ENCODE measurements at regions not wholly inside any gene's neighbourhood (a gene's known extent, or its start where the extent isn't known, plus 50 kb on each side); places are given as distances from the start of the nearest gene placed in this dataset.
"Not testable (repeated sequence)": the region's sequence is repeated elsewhere in the genome, so short reads cannot be mapped to it uniquely, and the experiment has no call there.

GRCh38 chr15:98085003-98085639 is 124.6 kb downstream of the ARRDC4 start:
- ChIA-PET CTCF (no interaction called here), POLR2A (no interaction called here)
- H3K4me3 Mint-ChIP-seq = no peak overlapping the region

DNA sequence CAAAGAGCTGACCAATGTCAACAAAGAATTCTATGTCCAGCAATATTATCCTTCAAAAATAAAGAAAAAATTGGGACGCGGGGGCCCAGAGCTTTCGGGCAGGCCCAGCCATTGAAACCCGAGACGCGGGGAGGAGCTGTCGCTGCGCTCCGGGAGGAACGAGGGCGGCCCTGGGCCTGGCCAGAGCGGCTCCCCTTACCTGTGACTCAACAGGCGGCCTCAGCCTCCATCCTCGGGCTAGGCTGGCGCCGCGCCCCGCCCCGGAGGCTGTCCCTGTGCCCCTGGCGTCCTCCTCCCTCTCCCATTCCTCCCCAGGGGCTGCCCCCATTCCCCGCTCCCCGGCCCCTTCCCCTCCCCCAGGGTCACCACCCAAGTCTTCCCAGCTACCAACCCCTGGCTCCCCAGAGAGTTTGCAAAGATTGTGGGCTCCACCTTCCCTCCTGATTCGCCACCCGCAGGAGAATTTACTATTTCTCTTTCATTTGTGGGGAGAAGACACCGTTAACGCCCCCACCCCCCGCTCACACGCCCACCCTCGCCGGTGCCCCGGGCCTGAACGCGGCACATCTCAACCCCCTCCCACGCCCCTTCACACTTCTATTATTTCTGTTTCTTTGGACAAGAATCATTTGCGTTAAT is 127.9 kb downstream of the ARRDC4 start:
- Mint-ChIP-seq H3K9me3 (peaks cover 17% of the 10 kb centered on the region), H3K4me1 (peaks cover 23% of the 10 kb centered on the region), H3K36me3 (peaks cover 16% of the 10 kb centered on the region)
- H3K27ac Mint-ChIP-seq; POLR2A ChIA-PET; H3K27me3 Mint-ChIP-seq (ENCODE audit: low read depth); DNase-seq (ENCODE audit: low spot score); H3K4me3 Mint-ChIP-seq: not testable (repeated sequence)
- peak; percentile 99 for ATAC-seq
- CTCF ChIA-PET = interaction anchor here (3.1 kb wide), 1 partner anchor 90 kb away, joined by 18 read pairs; no protein-coding TSS in a partner anchor

More at GRCh38 chr15:98085003-98085639, 124.6 kb downstream of the ARRDC4 start:
- Mint-ChIP-seq H3K36me3 (peaks cover 8% of the 10 kb centered on the region), H3K27me3 (ENCODE audit: low read depth) (no peaks in the 10 kb centered on the region), H3K9me3 (peaks cover 10% of the 10 kb centered on the region), H3K4me1 (peaks cover 13% of the 10 kb centered on the region), H3K27ac (no peak overlapping the region)
- DNase-seq (ENCODE audit: low spot score) = no peak
- ATAC-seq = no peak
- no peak for TF ChIP-seq ZBTB21 (CRISPR knock-in tag; IDR thresholded peaks at IDR 0.05; ENCODE audit: borderline replicate concordance)
- no peak for TF ChIP-seq ZNF317 (CRISPR knock-in tag; IDR thresholded peaks at IDR 0.05; ENCODE audit: borderline replicate concordance, low read depth)
- no peak for TF ChIP-seq E2F4 (CRISPR knock-in tag; IDR thresholded peaks at IDR 0.05; ENCODE audit: borderline replicate concordance, low read depth)
- TF ChIP-seq CTCF (IDR thresholded peaks at IDR 0.05) = peak; percentile 36; the same call in 1 of the 2 replicates

- CTCF ChIA-PET; POLR2A ChIA-PET; ATAC-seq; H3K27ac Mint-ChIP-seq; H3K4me3 Mint-ChIP-seq; H3K27me3 Mint-ChIP-seq (ENCODE audit: low read depth); DNase-seq (ENCODE audit: low spot score): not testable (repeated sequence)
- H3K9me3 Mint-ChIP-seq = peaks cover 23% of the 10 kb centered on the region
- H3K36me3 Mint-ChIP-seq = peaks cover 16% of the 10 kb centered on the region
- peaks cover 23% of the 10 kb centered on the region for H3K4me1 Mint-ChIP-seq
Measured at GRCh38 chr15:98089352-98089751, 128.8 kb downstream of the ARRDC4 start.

- H3K27me3 Mint-ChIP-seq (ENCODE audit: low read depth); POLR2A ChIA-PET; ATAC-seq; DNase-seq (ENCODE audit: low spot score); H3K4me3 Mint-ChIP-seq; H3K4me1 Mint-ChIP-seq; H3K36me3 Mint-ChIP-seq; H3K27ac Mint-ChIP-seq: not testable (repeated sequence)
- peaks cover 16% of the 10 kb centered on the region for H3K9me3 Mint-ChIP-seq
- CTCF ChIA-PET = interaction anchor here (0.8 kb wide), 1 partner anchor 12 kb away, joined by 3 read pairs; no protein-coding TSS in a partner anchor
Measured at GRCh38 chr15:98097986-98098385, 137.5 kb downstream of the ARRDC4 start.

GRCh38 chr15:98100606-98101005 is 140.1 kb downstream of the ARRDC4 start:
- H3K9me3 Mint-ChIP-seq; H3K36me3 Mint-ChIP-seq; CTCF ChIA-PET; DNase-seq (ENCODE audit: low spot score); H3K27ac Mint-ChIP-seq; H3K27me3 Mint-ChIP-seq (ENCODE audit: low read depth); H3K4me3 Mint-ChIP-seq; POLR2A ChIA-PET; H3K4me1 Mint-ChIP-seq; ATAC-seq: not testable (repeated sequence)

- Mint-ChIP-seq H3K4me1 (no peaks in the 10 kb centered on the region), H3K27ac (no peak overlapping the region), H3K36me3 (no peaks in the 10 kb centered on the region), H3K4me3 (no peak overlapping the region), H3K27me3 (ENCODE audit: low read depth) (no peaks in the 10 kb centered on the region), H3K9me3 (no peaks in the 10 kb centered on the region)
- ChIA-PET POLR2A (no interaction called here), CTCF (interaction anchor here (0.6 kb wide), 1 partner anchor 59 kb away, joined by 3 read pairs; no protein-coding TSS in a partner anchor)
- TF ChIP-seq USF1 (CRISPR knock-in tag; IDR thresholded peaks at IDR 0.05) (no peak), CTCF (IDR thresholded peaks at IDR 0.05) (no peak), FOXK1 (CRISPR knock-in tag; IDR thresholded peaks at IDR 0.05) (no peak), JAZF1 (CRISPR knock-in tag; IDR thresholded peaks at IDR 0.05) (no peak), TCF7 (CRISPR knock-in tag; IDR thresholded peaks at IDR 0.05; ENCODE audit: low read depth) (no peak)
- TF ChIP-seq, protein P1, sequence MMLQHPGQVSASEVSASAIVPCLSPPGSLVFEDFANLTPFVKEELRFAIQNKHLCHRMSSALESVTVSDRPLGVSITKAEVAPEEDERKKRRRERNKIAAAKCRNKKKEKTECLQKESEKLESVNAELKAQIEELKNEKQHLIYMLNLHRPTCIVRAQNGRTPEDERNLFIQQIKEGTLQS (CRISPR knock-in tag; conservative IDR thresholded peaks at IDR 0.05) = no peak
- no peak for ATAC-seq
- DNase-seq (ENCODE audit: low spot score) = no peak
Measured at GRCh38 chr15:98103570-98103969, 143.1 kb downstream of the ARRDC4 start.

GRCh38 chr15:98104386-98105151 is 144.1 kb downstream of the ARRDC4 start:
- H3K27me3 Mint-ChIP-seq (ENCODE audit: low read depth); H3K36me3 Mint-ChIP-seq; CTCF ChIA-PET; H3K4me3 Mint-ChIP-seq; DNase-seq (ENCODE audit: low spot score); H3K27ac Mint-ChIP-seq; H3K9me3 Mint-ChIP-seq; ATAC-seq; H3K4me1 Mint-ChIP-seq; POLR2A ChIA-PET: not testable (repeated sequence)

All from WTC11 (cell line).